ENCODE measurements at regions not wholly inside any gene's neighbourhood (a gene's known extent, or its start where the extent isn't known, plus 50 kb on each side); places are given as distances from the start of the nearest gene placed in this dataset.

DNA sequence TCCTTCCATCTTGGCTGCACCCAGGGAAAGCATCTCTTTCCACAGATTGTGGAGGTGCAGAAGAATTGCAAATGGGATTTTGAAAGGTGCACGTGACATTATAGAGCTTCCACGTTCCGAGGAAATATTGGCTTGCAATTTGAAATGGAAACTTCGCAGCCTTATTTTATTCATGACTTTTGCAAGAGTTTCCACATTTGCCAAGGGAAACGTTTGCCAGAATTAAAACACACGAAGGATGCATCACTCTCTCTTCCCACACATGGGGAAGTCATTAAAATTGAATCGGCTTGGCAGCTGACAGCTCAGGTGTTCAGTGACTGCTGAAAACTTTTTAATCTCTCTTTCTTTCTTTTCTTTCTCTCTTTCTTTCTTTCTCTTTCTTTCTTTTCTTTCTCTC lies 475.4 kb upstream of the IGFBP3 start:
- Histone ChIP-seq H2AFZ (ENCODE audit: low read depth, low read length) (no peak overlapping the region), H2BK15ac (ENCODE audit: low read depth, poor library complexity, severe bottlenecking) (no peak overlapping the region), H3K4me1 (ENCODE audit: control insufficient read depth, insufficient read depth, low read depth, low read length) (no peaks in the 10 kb centered on the region), H2BK120ac (ENCODE audit: low read depth, low read length) (no peak overlapping the region), H3K36me3 (ENCODE audit: control insufficient read depth in 1 of 2, insufficient read depth in 2 of 2, low read depth in 1 of 2, low read length in 2 of 2) (no peaks in the 10 kb centered on the region), H3K9ac (ENCODE audit: low read length) (no peak overlapping the region), H2BK5ac (ENCODE audit: low read depth, low read length, poor library complexity, severe bottlenecking) (no peak overlapping the region), H3K9me3 (ENCODE audit: control insufficient read depth, low read length) (no peaks in the 10 kb centered on the region), H3K4me3 (ENCODE audit: insufficient read depth in 1 of 2, low read depth in 1 of 2, low read length in 2 of 2) (no peak overlapping the region), H3K4me2 (ENCODE audit: low read length, poor library complexity, severe bottlenecking) (no peak overlapping the region), H3K79me1 (replicated peaks; ENCODE audit: low read length, poor library complexity, severe bottlenecking) (no peaks in the 10 kb centered on the region), H2AK5ac (ENCODE audit: low read length, severe bottlenecking) (no peak overlapping the region), H3K18ac (ENCODE audit: low read depth in 1 of 2, low read length in 2 of 2) (no peak overlapping the region), H3K27ac (ENCODE audit: low read length, poor library complexity, severe bottlenecking) (no peak overlapping the region), H3K14ac (ENCODE audit: low read length in 2 of 2) (no peak overlapping the region), H3K23ac (ENCODE audit: low read length in 2 of 2) (no peak overlapping the region), H4K8ac (ENCODE audit: low read length) (no peak overlapping the region), H4K91ac (ENCODE audit: low read length) (no peak overlapping the region), H3K4ac (ENCODE audit: low read depth in 1 of 2, low read length in 2 of 2) (no peak overlapping the region), H3K27me3 (ENCODE audit: control insufficient read depth in 1 of 2, insufficient read depth in 1 of 2, low read length in 2 of 2) (no peaks in the 10 kb centered on the region), H2BK12ac (ENCODE audit: low read length in 2 of 2) (no peak overlapping the region)
- 92% methylated on average over 7 of the region's 7 CpGs for WGBS
- no peak for DNase-seq

DNA sequence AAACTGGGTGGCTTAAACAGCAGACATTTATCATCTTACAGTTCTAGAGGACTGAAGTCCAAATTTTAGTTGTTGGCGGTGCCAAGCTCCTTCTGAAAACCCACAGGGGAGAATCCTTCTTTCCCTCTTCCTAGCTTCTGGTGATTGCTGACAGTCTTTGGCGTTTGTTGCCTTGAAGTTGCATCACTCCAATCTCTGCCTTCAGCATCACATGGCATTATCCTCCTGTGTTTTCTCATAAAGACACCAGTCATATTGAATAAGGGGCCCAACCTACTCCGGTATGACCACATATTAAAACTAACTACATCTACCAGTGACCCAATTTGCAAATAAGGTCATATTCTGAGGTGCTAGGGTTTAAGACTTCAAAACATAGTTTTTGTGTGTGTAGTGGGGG lies 472.1 kb upstream of the IGFBP3 start:
- no peak overlapping the region for H2AFZ ChIP-seq (ENCODE audit: low read depth, low read length)
- no peak overlapping the region for H3K4me2 ChIP-seq (ENCODE audit: low read length, poor library complexity, severe bottlenecking)
- H3K9me3 ChIP-seq (ENCODE audit: control insufficient read depth, low read length) = no peaks in the 10 kb centered on the region
- no peak overlapping the region for H4K91ac ChIP-seq (ENCODE audit: low read length)
- H3K27ac ChIP-seq (ENCODE audit: low read length, poor library complexity, severe bottlenecking) = no peak overlapping the region
- H3K18ac ChIP-seq (ENCODE audit: low read depth in 1 of 2, low read length in 2 of 2) = no peak overlapping the region
- no peak overlapping the region for H2BK5ac ChIP-seq (ENCODE audit: low read depth, low read length, poor library complexity, severe bottlenecking)
- no peak overlapping the region for H3K9ac ChIP-seq (ENCODE audit: low read length)
- no peak overlapping the region for H2BK120ac ChIP-seq (ENCODE audit: low read depth, low read length)
- H3K14ac ChIP-seq (ENCODE audit: low read length in 2 of 2) = no peak overlapping the region
- no peak overlapping the region for H2BK15ac ChIP-seq (ENCODE audit: low read depth, poor library complexity, severe bottlenecking)
- DNase-seq = peak; percentile 13
- H2BK12ac ChIP-seq (ENCODE audit: low read length in 2 of 2) = no peak overlapping the region
- H3K79me1 ChIP-seq (replicated peaks; ENCODE audit: low read length, poor library complexity, severe bottlenecking) = no peaks in the 10 kb centered on the region
- H3K23ac ChIP-seq (ENCODE audit: low read length in 2 of 2) = no peak overlapping the region
- H3K27me3 ChIP-seq (ENCODE audit: control insufficient read depth in 1 of 2, insufficient read depth in 1 of 2, low read length in 2 of 2) = no peaks in the 10 kb centered on the region
- no peak overlapping the region for H3K4ac ChIP-seq (ENCODE audit: low read depth in 1 of 2, low read length in 2 of 2)
- no peaks in the 10 kb centered on the region for H3K4me1 ChIP-seq (ENCODE audit: control insufficient read depth, insufficient read depth, low read depth, low read length)
- no peak overlapping the region for H3K4me3 ChIP-seq (ENCODE audit: insufficient read depth in 1 of 2, low read depth in 1 of 2, low read length in 2 of 2)
- 93% methylated on average over 2 of the region's 3 CpGs for WGBS
- H2AK5ac ChIP-seq (ENCODE audit: low read length, severe bottlenecking) = no peak overlapping the region
- no peaks in the 10 kb centered on the region for H3K36me3 ChIP-seq (ENCODE audit: control insufficient read depth in 1 of 2, insufficient read depth in 2 of 2, low read depth in 1 of 2, low read length in 2 of 2)
- H4K8ac ChIP-seq (ENCODE audit: low read length) = no peak overlapping the region

DNA sequence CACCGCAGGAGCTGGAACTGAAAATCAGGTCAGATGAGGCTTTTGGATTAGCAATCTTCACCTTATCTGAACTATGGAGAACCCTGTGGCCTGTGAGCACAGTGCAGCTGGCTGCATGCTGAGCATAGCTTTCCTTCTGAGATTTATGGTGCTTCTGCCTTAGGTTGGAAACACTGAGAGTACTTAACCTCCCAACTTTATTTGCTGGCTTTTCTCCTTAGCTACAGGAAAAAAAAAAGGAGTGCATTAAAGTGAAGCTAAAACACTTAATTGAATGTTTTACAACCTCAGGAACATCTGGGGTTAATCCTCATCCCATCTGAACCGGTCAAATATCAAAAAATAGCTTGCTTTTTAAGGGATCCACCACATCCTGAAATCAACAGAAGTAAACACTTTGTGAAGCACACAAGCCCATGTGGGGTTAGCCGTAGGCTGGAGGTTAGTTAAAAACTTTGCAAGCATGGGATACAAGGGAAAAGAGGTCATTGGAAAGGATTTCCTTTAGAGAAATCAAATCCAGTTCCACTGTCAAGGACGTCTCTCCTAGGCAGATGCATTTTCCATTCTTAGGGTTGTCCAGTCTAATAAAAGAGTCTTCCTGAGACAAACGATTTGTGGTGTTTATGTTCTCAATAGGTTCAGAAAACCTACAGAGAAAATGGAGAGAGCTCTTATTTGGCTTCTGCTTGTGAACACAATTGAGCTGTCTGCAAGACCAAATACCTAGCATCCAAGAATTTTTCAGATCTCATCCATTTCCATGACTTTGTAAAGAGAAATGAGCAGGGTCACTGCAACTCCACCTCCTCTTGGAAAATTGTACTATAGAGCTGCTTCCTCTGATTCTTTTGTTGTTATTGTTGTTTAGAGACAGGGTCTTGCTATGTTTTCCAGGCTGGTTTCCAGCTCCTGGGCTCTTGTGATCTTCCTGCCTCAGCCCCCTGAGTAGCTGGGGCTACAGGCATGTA lies 470.4 kb upstream of the IGFBP3 start:
- no peak overlapping the region for H3K14ac ChIP-seq (ENCODE audit: low read length in 2 of 2)
- H2AK5ac ChIP-seq (ENCODE audit: low read length, severe bottlenecking) = no peak overlapping the region
- DNase-seq = peak; percentile 77
- H2BK5ac ChIP-seq (ENCODE audit: low read depth, low read length, poor library complexity, severe bottlenecking) = no peak overlapping the region
- peak overlapping the region; percentile 45 to 75 for H3K4ac ChIP-seq (ENCODE audit: low read depth in 1 of 2, low read length in 2 of 2)
- H3K27me3 ChIP-seq (ENCODE audit: control insufficient read depth in 1 of 2, insufficient read depth in 1 of 2, low read length in 2 of 2) = no peaks in the 10 kb centered on the region
- H3K9me3 ChIP-seq (ENCODE audit: control insufficient read depth, low read length) = no peaks in the 10 kb centered on the region
- no peak overlapping the region for H2BK120ac ChIP-seq (ENCODE audit: low read depth, low read length)
- H3K9ac ChIP-seq (ENCODE audit: low read length) = peak overlapping the region; percentile 21
- no peaks in the 10 kb centered on the region for H3K36me3 ChIP-seq (ENCODE audit: control insufficient read depth in 1 of 2, insufficient read depth in 2 of 2, low read depth in 1 of 2, low read length in 2 of 2)
- peak overlapping the region; percentile 46 to 60 for H2BK12ac ChIP-seq (ENCODE audit: low read length in 2 of 2)
- no peak overlapping the region for H2AFZ ChIP-seq (ENCODE audit: low read depth, low read length)
- peak overlapping the region in 1 of 2 experiments; percentile 96 for H3K18ac ChIP-seq (ENCODE audit: low read depth in 1 of 2, low read length in 2 of 2)
- H3K4me1 ChIP-seq (ENCODE audit: control insufficient read depth, insufficient read depth, low read depth, low read length) = no peaks in the 10 kb centered on the region
- H3K4me3 ChIP-seq (ENCODE audit: insufficient read depth in 1 of 2, low read depth in 1 of 2, low read length in 2 of 2) = no peak overlapping the region
- no peaks in the 10 kb centered on the region for H3K79me1 ChIP-seq (replicated peaks; ENCODE audit: low read length, poor library complexity, severe bottlenecking)
- peak overlapping the region; percentile 34 for H4K91ac ChIP-seq (ENCODE audit: low read length)
- no peak overlapping the region for H3K4me2 ChIP-seq (ENCODE audit: low read length, poor library complexity, severe bottlenecking)
- no peak overlapping the region for H2BK15ac ChIP-seq (ENCODE audit: low read depth, poor library complexity, severe bottlenecking)
- H3K27ac ChIP-seq (ENCODE audit: low read length, poor library complexity, severe bottlenecking) = no peak overlapping the region
- no peak overlapping the region for H4K8ac ChIP-seq (ENCODE audit: low read length)
- no peak overlapping the region for H3K23ac ChIP-seq (ENCODE audit: low read length in 2 of 2)
- 17% methylated on average over 4 of the region's 5 CpGs for WGBS

DNA sequence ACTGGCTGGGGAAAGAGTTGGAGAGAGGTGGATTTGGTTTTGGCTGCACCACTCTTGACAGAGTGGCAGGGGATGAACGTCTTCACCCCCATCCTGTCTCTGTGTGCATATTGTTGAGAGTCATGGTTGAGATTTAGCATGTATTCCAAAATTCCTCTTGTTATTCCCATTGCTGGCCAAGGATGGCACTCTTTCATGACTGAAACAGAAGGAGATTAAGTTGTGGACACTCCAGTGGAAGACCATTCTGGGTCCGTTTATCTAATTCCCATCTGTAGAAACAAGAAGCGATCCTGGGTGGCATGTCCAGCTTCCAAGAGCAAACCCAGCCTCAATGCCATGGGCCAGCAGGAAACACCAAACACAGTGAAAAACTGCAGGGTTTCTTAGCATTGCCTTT lies 469.0 kb upstream of the IGFBP3 start:
- 86% methylated on average over 3 of the region's 3 CpGs for WGBS
- Histone ChIP-seq H3K79me1 (replicated peaks; ENCODE audit: low read length, poor library complexity, severe bottlenecking) (no peaks in the 10 kb centered on the region), H2BK12ac (ENCODE audit: low read length in 2 of 2) (peak overlapping the region in 1 of 2 experiments; percentile 96), H2BK5ac (ENCODE audit: low read depth, low read length, poor library complexity, severe bottlenecking) (no peak overlapping the region), H3K27ac (ENCODE audit: low read length, poor library complexity, severe bottlenecking) (no peak overlapping the region), H3K4me3 (ENCODE audit: insufficient read depth in 1 of 2, low read depth in 1 of 2, low read length in 2 of 2) (no peak overlapping the region), H2AK5ac (ENCODE audit: low read length, severe bottlenecking) (no peak overlapping the region), H3K18ac (ENCODE audit: low read depth in 1 of 2, low read length in 2 of 2) (peak overlapping the region; percentile 18 to 84), H3K9ac (ENCODE audit: low read length) (no peak overlapping the region), H3K4ac (ENCODE audit: low read depth in 1 of 2, low read length in 2 of 2) (peak overlapping the region in 1 of 2 experiments; percentile 87), H2BK15ac (ENCODE audit: low read depth, poor library complexity, severe bottlenecking) (no peak overlapping the region), H4K8ac (ENCODE audit: low read length) (peak overlapping the region; percentile 1), H3K14ac (ENCODE audit: low read length in 2 of 2) (peak overlapping the region in 1 of 2 experiments; percentile 76), H4K91ac (ENCODE audit: low read length) (no peak overlapping the region), H3K9me3 (ENCODE audit: control insufficient read depth, low read length) (no peaks in the 10 kb centered on the region), H3K36me3 (ENCODE audit: control insufficient read depth in 1 of 2, insufficient read depth in 2 of 2, low read depth in 1 of 2, low read length in 2 of 2) (no peaks in the 10 kb centered on the region), H2AFZ (ENCODE audit: low read depth, low read length) (no peak overlapping the region), H3K4me2 (ENCODE audit: low read length, poor library complexity, severe bottlenecking) (no peak overlapping the region), H2BK120ac (ENCODE audit: low read depth, low read length) (no peak overlapping the region), H3K4me1 (ENCODE audit: control insufficient read depth, insufficient read depth, low read depth, low read length) (no peaks in the 10 kb centered on the region), H3K23ac (ENCODE audit: low read length in 2 of 2) (no peak overlapping the region), H3K27me3 (ENCODE audit: control insufficient read depth in 1 of 2, insufficient read depth in 1 of 2, low read length in 2 of 2) (no peaks in the 10 kb centered on the region)
- peak; percentile 19 for DNase-seq

Data from mesenchymal stem cell (in vitro differentiated cells and primary cell).